ENCODE measurements at regions not wholly inside any gene's neighbourhood (a gene's known extent, or its start where the extent isn't known, plus 50 kb on each side); places are given as distances from the start of the nearest gene placed in this dataset.

GRCh38 chr4:170667814-170668213, 578.1 kb upstream of the AADAT start:
- TF ChIP-seq EZH2 (IDR thresholded peaks at IDR 0.05; ENCODE audit: insufficient read depth, poor library complexity, severe bottlenecking) (no peak), EZH2phosphoT487 (IDR thresholded peaks at IDR 0.05; ENCODE audit: insufficient read depth, low read depth) (no peak)

All from GM23248 (cell line).